ENCODE measurements at regions not wholly inside any gene's neighbourhood (a gene's known extent, or its start where the extent isn't known, plus 50 kb on each side); places are given as distances from the start of the nearest gene placed in this dataset.
"Not testable (repeated sequence)": the region's sequence is repeated elsewhere in the genome, so short reads cannot be mapped to it uniquely, and the experiment has no call there.

DNA sequence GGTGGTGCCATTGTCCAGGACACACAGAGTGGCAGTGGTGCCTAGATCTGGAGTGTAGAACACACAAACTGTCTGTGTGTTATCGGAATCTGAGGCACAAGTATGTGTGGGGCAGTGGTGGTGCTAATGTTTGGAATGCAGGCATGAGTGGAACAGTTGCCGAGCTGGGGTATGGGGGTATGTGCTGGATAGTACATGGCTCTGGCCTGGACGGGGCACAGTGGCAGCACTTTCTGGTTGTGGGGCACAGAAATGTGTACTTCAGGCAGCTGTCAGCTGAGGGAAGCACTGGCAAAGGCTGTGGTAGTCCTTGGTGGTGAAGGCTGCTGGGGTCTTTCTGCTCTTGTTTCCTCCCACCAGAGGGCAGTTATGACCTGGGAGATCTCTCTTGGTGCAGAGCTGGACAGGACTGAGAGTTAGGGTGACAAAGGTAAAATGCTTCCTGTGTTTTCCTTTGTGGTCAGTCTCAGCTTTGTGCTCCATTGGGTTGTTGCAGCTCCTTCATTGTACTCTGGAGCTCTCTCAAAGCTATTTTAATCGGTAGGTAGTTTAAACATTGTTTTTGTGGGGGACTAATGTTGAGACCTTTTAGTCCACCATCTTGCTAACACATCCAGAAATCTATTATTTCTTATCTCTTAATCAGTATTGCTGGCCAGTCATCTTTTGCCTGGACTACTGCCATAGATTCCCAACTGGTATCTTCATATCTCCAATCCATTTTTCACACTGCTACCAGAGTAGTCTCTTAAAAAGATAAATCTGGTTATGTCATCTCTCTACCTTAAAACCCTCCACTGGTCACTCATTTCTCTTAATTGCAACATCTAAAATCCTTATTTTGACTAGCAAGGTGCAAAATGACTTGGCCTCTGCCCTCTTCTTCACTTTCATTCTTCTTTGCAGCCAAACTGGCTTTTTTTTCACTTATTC lies 83.9 kb upstream of the NBPF4 start:
- Histone ChIP-seq H3K27me3 (no peaks in the 10 kb centered on the region), H3K36me3 (no peaks in the 10 kb centered on the region), H3K27ac (no peak overlapping the region), H3K4me1 (no peaks in the 10 kb centered on the region), H3K4me3 (no peak overlapping the region), H3K9me3 (no peaks in the 10 kb centered on the region)
- intact Hi-C loops (cut with DNase I; ENCODE audit: low total_unique reads) (no loop called here), in situ Hi-C loops (cut with MboI; ENCODE audit: low pct_ligation_motif_present in 1 of 4, low pct_unique_long_range_greater_than_20kb in 1 of 4, low sequenced_read_pairs in 3 of 4) (loop anchor here in 2 of 4 donors (25.0 kb wide), 2 partner anchors 160 to 285 kb away; no protein-coding TSS in a partner anchor)
- 79% methylated on average over 4 of the region's 4 CpGs; no CpG with 5 or more reads in 1 of the 2 donors for whole genome bisulfite sequencing, 2 donors (ENCODE audit: low coverage in 1 of 2)
- TF ChIP-seq EP300 (IDR thresholded peaks at IDR 0.05; ENCODE audit: low read depth): no peak
- TF ChIP-seq POLR2A (IDR thresholded peaks at IDR 0.05): no peak
- TF ChIP-seq POLR2AphosphoS5 (IDR thresholded peaks at IDR 0.05): no peak
- TF ChIP-seq, protein P1, sequence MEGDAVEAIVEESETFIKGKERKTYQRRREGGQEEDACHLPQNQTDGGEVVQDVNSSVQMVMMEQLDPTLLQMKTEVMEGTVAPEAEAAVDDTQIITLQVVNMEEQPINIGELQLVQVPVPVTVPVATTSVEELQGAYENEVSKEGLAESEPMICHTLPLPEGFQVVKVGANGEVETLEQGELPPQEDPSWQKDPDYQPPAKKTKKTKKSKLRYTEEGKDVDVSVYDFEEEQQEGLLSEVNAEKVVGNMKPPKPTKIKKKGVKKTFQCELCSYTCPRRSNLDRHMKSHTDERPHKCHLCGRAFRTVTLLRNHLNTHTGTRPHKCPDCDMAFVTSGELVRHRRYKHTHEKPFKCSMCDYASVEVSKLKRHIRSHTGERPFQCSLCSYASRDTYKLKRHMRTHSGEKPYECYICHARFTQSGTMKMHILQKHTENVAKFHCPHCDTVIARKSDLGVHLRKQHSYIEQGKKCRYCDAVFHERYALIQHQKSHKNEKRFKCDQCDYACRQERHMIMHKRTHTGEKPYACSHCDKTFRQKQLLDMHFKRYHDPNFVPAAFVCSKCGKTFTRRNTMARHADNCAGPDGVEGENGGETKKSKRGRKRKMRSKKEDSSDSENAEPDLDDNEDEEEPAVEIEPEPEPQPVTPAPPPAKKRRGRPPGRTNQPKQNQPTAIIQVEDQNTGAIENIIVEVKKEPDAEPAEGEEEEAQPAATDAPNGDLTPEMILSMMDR (IDR thresholded peaks at IDR 0.05): no peak
- no peak for DNase-seq

DNA sequence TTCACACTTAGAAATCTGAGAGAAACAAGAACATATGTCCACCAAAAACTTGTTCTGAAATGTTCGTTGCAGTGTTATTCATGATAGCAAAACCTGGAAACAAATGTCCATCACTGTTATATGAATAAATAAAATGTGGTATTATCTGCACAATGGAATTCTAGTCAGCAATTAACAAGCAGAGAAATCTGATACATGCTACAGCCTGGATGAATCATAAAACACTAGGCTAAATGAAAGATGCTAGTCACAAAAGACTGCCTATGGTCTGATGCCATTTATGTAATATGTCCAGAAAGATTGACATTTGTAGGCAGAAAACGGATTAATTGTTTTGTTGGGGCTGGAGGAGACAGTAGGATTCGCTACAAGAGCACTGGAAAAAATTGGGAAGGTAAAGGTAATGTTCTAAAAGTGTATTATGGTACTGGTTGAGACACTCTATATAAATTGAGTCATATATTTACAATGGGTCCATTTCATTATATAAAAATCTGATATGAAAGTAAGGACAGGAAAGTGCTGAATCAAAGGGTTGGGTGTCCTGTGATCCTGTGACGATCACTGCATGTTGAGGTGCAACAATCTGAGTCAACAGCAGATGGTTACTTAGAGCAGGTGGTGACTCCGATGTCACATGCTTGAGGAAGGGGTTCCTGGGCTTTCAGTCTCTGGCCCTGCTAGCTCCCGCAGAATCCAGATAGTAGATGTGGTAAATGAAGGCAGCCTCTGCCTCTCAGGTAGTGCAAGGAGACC lies 102.1 kb upstream of the NBPF4 start:
- H3K36me3 ChIP-seq: no peaks in the 10 kb centered on the region
- intact Hi-C loops (cut with DNase I; ENCODE audit: low total_unique reads) (no loop called here), in situ Hi-C loops (cut with MboI; ENCODE audit: low pct_ligation_motif_present in 1 of 4, low pct_unique_long_range_greater_than_20kb in 1 of 4, low sequenced_read_pairs in 3 of 4) (loop anchor here in 2 of 4 donors (25.0 kb wide), 2 partner anchors 141 to 266 kb away; no protein-coding TSS in a partner anchor)
- TF ChIP-seq POLR2AphosphoS5 (IDR thresholded peaks at IDR 0.05): no peak
- no peak for TF ChIP-seq EP300 (IDR thresholded peaks at IDR 0.05; ENCODE audit: low read depth)
- TF ChIP-seq POLR2A (IDR thresholded peaks at IDR 0.05): no peak
- TF ChIP-seq, protein P1 (IDR thresholded peaks at IDR 0.05): no peak
- no peak overlapping the region for H3K27ac ChIP-seq
- peaks cover 0 to 2% of the 10 kb centered on the region in 2 donors for H3K9me3 ChIP-seq
- H3K4me3 ChIP-seq: no peak overlapping the region
- WGBS, 2 donors (ENCODE audit: low coverage in 1 of 2): 54 to 69% methylated on average over 5 to 6 of the region's 6 CpGs
- no peak for DNase-seq
- H3K27me3 ChIP-seq: no peaks in the 10 kb centered on the region
- H3K4me1 ChIP-seq: no peaks in the 10 kb centered on the region

DNA sequence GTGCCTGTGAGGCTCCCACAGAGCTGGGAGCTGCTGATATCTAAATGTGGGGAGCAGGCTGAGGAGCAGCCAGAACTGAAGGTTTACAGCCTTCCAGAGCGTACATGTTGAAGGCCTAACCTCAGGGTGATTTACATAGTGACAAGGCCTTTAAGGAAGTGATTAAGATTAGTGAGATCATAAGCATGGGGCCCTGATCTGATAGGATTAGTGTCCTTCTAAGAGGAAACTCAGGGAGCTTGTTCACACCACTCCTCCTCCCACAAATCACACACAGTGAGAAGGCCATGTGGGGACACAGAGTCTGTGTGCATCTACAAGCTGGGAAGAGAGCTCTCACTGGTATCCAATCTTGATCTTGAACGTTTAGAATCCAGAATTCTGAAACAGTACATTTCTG lies 92.3 kb upstream of the NBPF6 start:
- no peak for DNase-seq
- H3K27ac ChIP-seq: no peak overlapping the region
- TF ChIP-seq POLR2AphosphoS5 (IDR thresholded peaks at IDR 0.05) (no peak), POLR2A (IDR thresholded peaks at IDR 0.05) (no peak), EP300 (IDR thresholded peaks at IDR 0.05; ENCODE audit: low read depth) (no peak)
- TF ChIP-seq, protein P1 (IDR thresholded peaks at IDR 0.05): no peak
- WGBS, 2 donors (ENCODE audit: low coverage in 1 of 2): 67 to 100% methylated on average over 1 to 2 of the region's 2 CpGs
- no peaks in the 10 kb centered on the region for H3K9me3 ChIP-seq
- in situ Hi-C loops (cut with MboI; ENCODE audit: low pct_ligation_motif_present in 1 of 4, low pct_unique_long_range_greater_than_20kb in 1 of 4, low sequenced_read_pairs in 3 of 4): no loop called here
- intact Hi-C loops (cut with DNase I; ENCODE audit: low total_unique reads): no loop called here
- no peak overlapping the region for H3K4me3 ChIP-seq
- H3K4me1 ChIP-seq: no peaks in the 10 kb centered on the region
- H3K36me3 ChIP-seq: no peaks in the 10 kb centered on the region
- no peaks in the 10 kb centered on the region for H3K27me3 ChIP-seq

DNA sequence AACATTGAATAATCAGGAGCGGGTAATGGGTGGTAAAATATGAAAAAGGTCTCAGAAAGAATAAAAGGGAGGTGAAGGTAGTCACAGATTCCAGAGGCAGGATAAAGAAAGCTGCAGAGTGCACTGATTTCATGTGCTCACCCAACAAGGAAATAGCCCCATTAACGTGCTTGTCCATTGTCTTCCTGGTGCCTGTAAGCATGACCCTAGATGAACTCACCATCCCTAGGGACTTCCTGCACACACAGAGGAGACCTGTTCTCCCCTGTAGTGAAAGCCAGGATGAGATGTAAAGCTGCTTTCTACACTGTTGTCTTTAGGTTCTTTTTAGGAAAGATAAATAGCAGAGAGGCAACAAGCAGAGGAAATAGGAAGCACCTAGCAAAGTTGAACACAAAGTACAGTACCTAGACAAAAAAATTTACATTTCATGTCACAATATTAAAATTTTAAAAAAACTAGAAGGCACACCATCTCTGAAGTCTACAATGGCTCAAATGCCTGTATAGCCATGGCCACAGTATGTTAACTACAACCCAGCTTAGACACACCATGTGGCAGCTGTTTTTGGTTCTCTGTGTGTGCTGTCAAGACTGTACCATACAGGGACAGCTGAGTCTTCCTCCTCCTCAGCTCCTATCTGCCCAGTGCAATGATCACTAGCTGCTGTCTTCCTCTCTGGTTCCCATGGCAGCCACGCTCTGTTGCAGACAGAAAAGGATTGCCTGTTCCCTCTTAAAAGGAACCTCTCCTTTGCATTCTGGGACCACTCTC lies 69.9 kb upstream of the NBPF6 start:
- DNase-seq; intact Hi-C loops (cut with DNase I; ENCODE audit: low total_unique reads): not testable (repeated sequence)

More for the DNA sequence above, 69.9 kb upstream of the NBPF6 start:
- H3K9me3 ChIP-seq; H3K27me3 ChIP-seq; in situ Hi-C loops (cut with MboI; ENCODE audit: low pct_ligation_motif_present in 1 of 4, low pct_unique_long_range_greater_than_20kb in 1 of 4, low sequenced_read_pairs in 3 of 4); H3K4me1 ChIP-seq; H3K36me3 ChIP-seq; H3K4me3 ChIP-seq; H3K27ac ChIP-seq: not testable (repeated sequence)
- WGBS, 2 donors (ENCODE audit: low coverage in 1 of 2): no CpG with 5 or more reads among the region's 3 CpGs
